ENCODE measurements at regions not wholly inside any gene's neighbourhood (a gene's known extent, or its start where the extent isn't known, plus 50 kb on each side); places are given as distances from the start of the nearest gene placed in this dataset.
A peak's percentile ranks its signal among the peaks of the same experiment; 100 is the strongest.

GRCh38 chr10:8453587-8453986 lies 399.1 kb downstream of the GATA3 start:
- no peak overlapping the region for H2AFZ ChIP-seq (ENCODE audit: low read depth, low read length)
- no peak for FAIRE-seq
- peaks cover 2% of the 10 kb centered on the region for H3K4me1 Mint-ChIP-seq (ENCODE audit: low read depth, unreplicated experiment)

GRCh38 chr10:8454357-8454756 lies 399.9 kb downstream of the GATA3 start:
- TF ChIP-seq CTCF (IDR thresholded peaks at IDR 0.05; ENCODE audit: insufficient read depth, low read depth, low read length) (no peak), EZH2 (IDR thresholded peaks at IDR 0.05; ENCODE audit: insufficient read depth, low read length) (no peak)
- Histone ChIP-seq H3K9me3 (ENCODE audit: insufficient read depth, low read depth, low read length) (peaks cover 2% of the 10 kb centered on the region), H3K27me3 (ENCODE audit: insufficient read depth, low read length) (no peaks in the 10 kb centered on the region), H3K4me2 (ENCODE audit: low read length) (no peak overlapping the region), H4K20me1 (ENCODE audit: insufficient read depth, low read length) (no peaks in the 10 kb centered on the region), H3K4me3 (ENCODE audit: insufficient read depth, low read depth, low read length) (no peak overlapping the region), H3K9ac (ENCODE audit: low read length) (no peak overlapping the region), H2AFZ (ENCODE audit: low read depth, low read length) (no peak overlapping the region), H3K27ac (ENCODE audit: low read depth, low read length) (no peak overlapping the region), H3K79me2 (ENCODE audit: insufficient read depth, low read length) (no peaks in the 10 kb centered on the region), H3K36me3 (ENCODE audit: insufficient read depth, low read length) (no peaks in the 10 kb centered on the region), H3K4me1 (ENCODE audit: insufficient read depth, low read length) (no peaks in the 10 kb centered on the region)
- H3K4me3 Mint-ChIP-seq (ENCODE audit: unreplicated experiment) = no peak overlapping the region
- no peak for DNase-seq (ENCODE audit: low read depth)
- H3K36me3 Mint-ChIP-seq (ENCODE audit: low read depth, unreplicated experiment) = no peaks in the 10 kb centered on the region
- peaks cover 2% of the 10 kb centered on the region for H3K27me3 Mint-ChIP-seq (ENCODE audit: low read depth, unreplicated experiment)
- FAIRE-seq = no peak
- H3K4me1 Mint-ChIP-seq (ENCODE audit: low read depth, unreplicated experiment) = peaks cover 2% of the 10 kb centered on the region
- H3K9me3 Mint-ChIP-seq (ENCODE audit: unreplicated experiment) = no peaks in the 10 kb centered on the region
- no peak overlapping the region for H3K27ac Mint-ChIP-seq (ENCODE audit: unreplicated experiment)

More at GRCh38 chr10:8453587-8453986, 399.1 kb downstream of the GATA3 start:
- Histone ChIP-seq H3K27me3 (ENCODE audit: insufficient read depth, low read length) (no peaks in the 10 kb centered on the region), H3K79me2 (ENCODE audit: insufficient read depth, low read length) (no peaks in the 10 kb centered on the region), H3K27ac (ENCODE audit: low read depth, low read length) (no peak overlapping the region), H3K4me3 (ENCODE audit: insufficient read depth, low read depth, low read length) (no peak overlapping the region), H3K4me2 (ENCODE audit: low read length) (no peak overlapping the region), H3K4me1 (ENCODE audit: insufficient read depth, low read length) (no peaks in the 10 kb centered on the region), H3K9me3 (ENCODE audit: insufficient read depth, low read depth, low read length) (peaks cover 2% of the 10 kb centered on the region), H3K9ac (ENCODE audit: low read length) (no peak overlapping the region), H4K20me1 (ENCODE audit: insufficient read depth, low read length) (no peaks in the 10 kb centered on the region), H3K36me3 (ENCODE audit: insufficient read depth, low read length) (no peaks in the 10 kb centered on the region)
- peak; percentile 34 for DNase-seq (ENCODE audit: low read depth)
- H3K36me3 Mint-ChIP-seq (ENCODE audit: low read depth, unreplicated experiment) = no peaks in the 10 kb centered on the region
- H3K27me3 Mint-ChIP-seq (ENCODE audit: low read depth, unreplicated experiment) = peaks cover 2% of the 10 kb centered on the region
- H3K4me3 Mint-ChIP-seq (ENCODE audit: unreplicated experiment) = no peak overlapping the region
- H3K9me3 Mint-ChIP-seq (ENCODE audit: unreplicated experiment) = no peaks in the 10 kb centered on the region
- TF ChIP-seq CTCF (IDR thresholded peaks at IDR 0.05; ENCODE audit: insufficient read depth, low read depth, low read length) (no peak), EZH2 (IDR thresholded peaks at IDR 0.05; ENCODE audit: insufficient read depth, low read length) (no peak)
- no peak overlapping the region for H3K27ac Mint-ChIP-seq (ENCODE audit: unreplicated experiment)

GRCh38 chr10:8455181-8455580 lies 400.7 kb downstream of the GATA3 start:
- Mint-ChIP-seq H3K9me3 (ENCODE audit: unreplicated experiment) (no peaks in the 10 kb centered on the region), H3K4me3 (ENCODE audit: unreplicated experiment) (no peak overlapping the region), H3K4me1 (ENCODE audit: low read depth, unreplicated experiment) (peaks cover 2% of the 10 kb centered on the region), H3K27ac (ENCODE audit: unreplicated experiment) (no peak overlapping the region), H3K36me3 (ENCODE audit: low read depth, unreplicated experiment) (no peaks in the 10 kb centered on the region), H3K27me3 (ENCODE audit: low read depth, unreplicated experiment) (no peaks in the 10 kb centered on the region)
- Histone ChIP-seq H4K20me1 (ENCODE audit: insufficient read depth, low read length) (no peaks in the 10 kb centered on the region), H3K27me3 (ENCODE audit: insufficient read depth, low read length) (no peaks in the 10 kb centered on the region), H3K79me2 (ENCODE audit: insufficient read depth, low read length) (no peaks in the 10 kb centered on the region), H2AFZ (ENCODE audit: low read depth, low read length) (no peak overlapping the region), H3K36me3 (ENCODE audit: insufficient read depth, low read length) (no peaks in the 10 kb centered on the region), H3K9ac (ENCODE audit: low read length) (no peak overlapping the region), H3K27ac (ENCODE audit: low read depth, low read length) (no peak overlapping the region), H3K4me2 (ENCODE audit: low read length) (no peak overlapping the region), H3K9me3 (ENCODE audit: insufficient read depth, low read depth, low read length) (peaks cover 2% of the 10 kb centered on the region), H3K4me1 (ENCODE audit: insufficient read depth, low read length) (no peaks in the 10 kb centered on the region), H3K4me3 (ENCODE audit: insufficient read depth, low read depth, low read length) (no peak overlapping the region)
- TF ChIP-seq CTCF (IDR thresholded peaks at IDR 0.05; ENCODE audit: insufficient read depth, low read depth, low read length) = no peak
- TF ChIP-seq EZH2 (IDR thresholded peaks at IDR 0.05; ENCODE audit: insufficient read depth, low read length) = no peak
- DNase-seq (ENCODE audit: low read depth) = no peak
- FAIRE-seq = no peak
